ENCODE measurements at regions not wholly inside any gene's neighbourhood (a gene's known extent, or its start where the extent isn't known, plus 50 kb on each side); places are given as distances from the start of the nearest gene placed in this dataset.

DNA sequence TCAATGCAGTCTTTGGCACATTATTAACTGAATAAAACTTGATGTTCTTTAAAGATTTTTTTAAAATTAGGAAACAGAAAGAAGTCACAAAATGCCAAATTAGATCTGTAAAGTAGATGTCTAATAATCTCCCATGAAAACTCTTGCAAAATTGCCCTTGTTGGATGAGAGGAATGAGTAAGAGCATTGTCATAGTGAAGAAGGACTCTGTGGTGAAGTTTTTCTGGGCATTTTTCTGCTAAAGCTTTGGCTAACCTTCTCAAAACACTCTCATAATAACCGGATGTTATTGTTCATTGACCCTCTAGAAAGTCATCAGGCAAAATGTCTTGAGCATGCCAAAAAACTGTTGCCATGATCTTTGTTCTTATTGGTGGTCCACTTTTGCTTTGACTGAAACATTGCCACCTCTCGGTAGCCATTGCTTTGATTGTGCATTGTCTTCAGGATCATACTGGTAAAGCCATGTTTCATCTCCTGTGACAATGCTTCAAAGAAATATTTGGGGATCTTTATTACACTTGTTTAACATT, 549.3 kb downstream of the LIG4 start:
- DNase-seq, result no peak
- no peaks in the 10 kb centered on the region for H3K36me3 ChIP-seq
- no peak overlapping the region for H3K4me3 ChIP-seq
- no peaks in the 10 kb centered on the region for H3K27me3 ChIP-seq
- H3K27ac ChIP-seq, result no peak overlapping the region
- peaks cover 0 to 10% (median 4%) of the 10 kb centered on the region in 4 donors for H3K9me3 ChIP-seq
- no peaks in the 10 kb centered on the region for H3K4me1 ChIP-seq
- intact Hi-C loops (cut with DNase I; ENCODE audit: low total_unique reads), result no loop called here
- no peak for TF ChIP-seq POLR2AphosphoS5 (IDR thresholded peaks at IDR 0.05)
- no peak for TF ChIP-seq POLR2A (IDR thresholded peaks at IDR 0.05)
- no peak for TF ChIP-seq EP300 (IDR thresholded peaks at IDR 0.05)
- TF ChIP-seq, protein P1, sequence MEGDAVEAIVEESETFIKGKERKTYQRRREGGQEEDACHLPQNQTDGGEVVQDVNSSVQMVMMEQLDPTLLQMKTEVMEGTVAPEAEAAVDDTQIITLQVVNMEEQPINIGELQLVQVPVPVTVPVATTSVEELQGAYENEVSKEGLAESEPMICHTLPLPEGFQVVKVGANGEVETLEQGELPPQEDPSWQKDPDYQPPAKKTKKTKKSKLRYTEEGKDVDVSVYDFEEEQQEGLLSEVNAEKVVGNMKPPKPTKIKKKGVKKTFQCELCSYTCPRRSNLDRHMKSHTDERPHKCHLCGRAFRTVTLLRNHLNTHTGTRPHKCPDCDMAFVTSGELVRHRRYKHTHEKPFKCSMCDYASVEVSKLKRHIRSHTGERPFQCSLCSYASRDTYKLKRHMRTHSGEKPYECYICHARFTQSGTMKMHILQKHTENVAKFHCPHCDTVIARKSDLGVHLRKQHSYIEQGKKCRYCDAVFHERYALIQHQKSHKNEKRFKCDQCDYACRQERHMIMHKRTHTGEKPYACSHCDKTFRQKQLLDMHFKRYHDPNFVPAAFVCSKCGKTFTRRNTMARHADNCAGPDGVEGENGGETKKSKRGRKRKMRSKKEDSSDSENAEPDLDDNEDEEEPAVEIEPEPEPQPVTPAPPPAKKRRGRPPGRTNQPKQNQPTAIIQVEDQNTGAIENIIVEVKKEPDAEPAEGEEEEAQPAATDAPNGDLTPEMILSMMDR (IDR thresholded peaks at IDR 0.05), result no peak
- 88 to 94% (median 93%) methylated on average over 2 of the region's 2 CpGs for WGBS, 5 donors

DNA sequence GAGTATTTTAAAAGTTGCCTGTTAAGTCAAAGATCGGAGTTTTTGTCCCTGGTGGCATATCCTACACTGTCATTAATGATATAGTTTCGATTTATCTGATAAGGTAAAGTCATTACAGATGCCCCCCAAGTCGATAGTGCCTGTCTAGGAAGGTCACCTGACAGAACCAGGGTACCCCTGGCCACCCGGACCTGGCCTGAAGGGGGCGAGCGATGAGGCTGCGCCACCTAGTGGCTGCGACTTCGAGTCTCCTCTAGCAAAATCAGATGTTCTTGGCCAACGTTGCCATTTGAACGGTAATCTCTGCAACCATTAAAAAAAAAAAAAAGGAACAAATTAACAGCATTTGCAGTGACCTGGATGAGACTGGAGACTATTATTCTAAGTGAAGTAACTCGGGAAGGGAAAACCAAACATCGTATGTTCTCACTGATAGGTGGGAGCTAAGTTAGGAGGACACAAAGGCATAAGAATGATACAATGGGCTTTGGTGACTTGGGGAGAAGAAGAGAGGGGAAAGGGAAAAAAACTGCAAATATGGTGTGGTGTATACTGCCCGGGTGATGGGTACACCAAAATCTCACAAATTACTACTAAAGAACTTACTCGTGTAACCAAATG, 565.1 kb downstream of the LIG4 start:
- 15 to 25% (median 16%) methylated on average over 15 of the region's 15 CpGs for WGBS, 5 donors
- H3K9me3 ChIP-seq, result no peaks in the 10 kb centered on the region
- TF ChIP-seq, protein P1 (IDR thresholded peaks at IDR 0.05), result peak in 5 of 7 experiments; percentile 26 to 64 (median 49)
- no peak for TF ChIP-seq POLR2A (IDR thresholded peaks at IDR 0.05)

DNA sequence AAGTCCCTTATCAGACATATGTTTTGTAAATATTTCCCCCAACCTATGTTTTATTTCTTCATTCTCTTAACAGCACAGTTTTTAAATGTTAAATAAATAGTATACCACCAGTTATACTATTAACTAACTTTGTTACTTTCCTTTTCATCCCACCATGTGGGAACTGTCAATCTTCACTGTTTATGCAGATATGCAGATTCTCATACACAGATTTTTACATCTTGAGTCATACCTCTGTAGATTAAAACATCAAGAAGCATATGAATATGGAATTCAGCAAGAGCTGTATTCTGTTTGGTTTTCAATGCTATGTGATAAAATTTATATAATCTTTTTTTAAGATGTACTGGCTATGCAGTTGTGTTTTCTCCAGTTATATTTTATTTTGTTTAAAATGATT, 566.3 kb downstream of the LIG4 start:
- Histone ChIP-seq H3K4me3 (no peak overlapping the region), H3K4me1 (no peaks in the 10 kb centered on the region), H3K27me3 (no peaks in the 10 kb centered on the region), H3K27ac (no peak overlapping the region), H3K9me3 (no peaks in the 10 kb centered on the region), H3K36me3 (no peaks in the 10 kb centered on the region)
- intact Hi-C loops (cut with DNase I; ENCODE audit: low total_unique reads), result no loop called here
- TF ChIP-seq POLR2AphosphoS5 (IDR thresholded peaks at IDR 0.05), result no peak
- TF ChIP-seq, protein P1 (IDR thresholded peaks at IDR 0.05), result no peak
- no peak for TF ChIP-seq EP300 (IDR thresholded peaks at IDR 0.05)
- no peak for TF ChIP-seq POLR2A (IDR thresholded peaks at IDR 0.05)
- DNase-seq, result no peak

More for the DNA sequence above, 565.1 kb downstream of the LIG4 start:
- Histone ChIP-seq H3K27ac (no peak overlapping the region), H3K36me3 (no peaks in the 10 kb centered on the region), H3K4me3 (no peak overlapping the region), H3K4me1 (no peaks in the 10 kb centered on the region), H3K27me3 (no peaks in the 10 kb centered on the region)
- peak; percentile 53 to 82 for DNase-seq
- intact Hi-C loops (cut with DNase I; ENCODE audit: low total_unique reads), result loop anchor here (10.0 kb wide), 1 partner anchor 435 kb away; no protein-coding TSS in a partner anchor

DNA sequence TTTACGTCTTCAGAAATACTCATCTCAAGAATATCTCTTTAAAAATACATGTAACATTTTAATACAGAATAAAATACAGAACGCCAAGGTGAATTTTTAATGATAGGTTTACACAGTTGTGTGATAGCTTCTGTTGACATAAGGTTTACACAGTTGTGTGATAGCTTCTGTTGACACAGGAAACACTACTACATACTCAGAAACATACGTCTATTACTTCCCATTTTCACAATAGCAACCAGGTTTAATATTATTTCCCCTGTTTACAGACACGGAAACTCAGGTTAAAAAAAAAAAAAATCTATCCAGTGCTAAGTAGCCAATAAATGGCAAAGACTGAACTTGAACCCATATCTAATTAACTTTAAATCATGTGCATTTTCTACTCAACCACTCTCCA, 571.2 kb downstream of the LIG4 start:
- intact Hi-C loops (cut with DNase I; ENCODE audit: low total_unique reads), result no loop called here
- Histone ChIP-seq H3K9me3 (no peaks in the 10 kb centered on the region), H3K27me3 (no peaks in the 10 kb centered on the region), H3K36me3 (no peaks in the 10 kb centered on the region), H3K4me1 (no peaks in the 10 kb centered on the region), H3K27ac (no peak overlapping the region), H3K4me3 (no peak overlapping the region)
- TF ChIP-seq, protein P1 (IDR thresholded peaks at IDR 0.05), result no peak
- TF ChIP-seq POLR2AphosphoS5 (IDR thresholded peaks at IDR 0.05), result no peak
- no peak for TF ChIP-seq POLR2A (IDR thresholded peaks at IDR 0.05)
- no peak for TF ChIP-seq EP300 (IDR thresholded peaks at IDR 0.05)
- peak in 1 of 2 donors; percentile 7 for DNase-seq
- 29 to 48% (median 43%) methylated on average over 4 of the region's 4 CpGs for WGBS, 5 donors
